ENCODE measurements at regions not wholly inside any gene's neighbourhood (a gene's known extent, or its start where the extent isn't known, plus 50 kb on each side); places are given as distances from the start of the nearest gene placed in this dataset.
"Not testable (repeated sequence)": the region's sequence is repeated elsewhere in the genome, so short reads cannot be mapped to it uniquely, and the experiment has no call there.

DNA sequence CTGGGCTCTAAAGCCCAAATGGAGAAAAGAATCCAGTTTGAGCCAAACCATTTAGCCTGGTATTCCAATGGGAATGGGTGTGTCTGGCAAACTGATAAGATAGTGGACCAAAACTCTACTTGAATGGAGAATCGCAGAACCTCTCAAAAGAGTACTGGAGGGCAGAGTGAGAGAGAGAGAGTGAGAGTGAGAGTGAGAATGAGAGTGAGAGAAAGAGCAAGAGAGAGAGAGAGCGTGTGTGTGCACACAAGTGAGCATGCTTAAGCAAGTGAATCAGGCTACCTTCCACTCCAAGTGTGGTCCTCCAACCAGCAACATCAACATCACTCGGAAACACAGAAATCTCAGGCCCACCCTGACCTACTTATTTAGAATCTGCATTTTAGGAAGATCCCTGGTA lies 58.8 kb downstream of the UQCRFS1 start:
- intact Hi-C loops (cut with DNase I), result no loop called here

DNA sequence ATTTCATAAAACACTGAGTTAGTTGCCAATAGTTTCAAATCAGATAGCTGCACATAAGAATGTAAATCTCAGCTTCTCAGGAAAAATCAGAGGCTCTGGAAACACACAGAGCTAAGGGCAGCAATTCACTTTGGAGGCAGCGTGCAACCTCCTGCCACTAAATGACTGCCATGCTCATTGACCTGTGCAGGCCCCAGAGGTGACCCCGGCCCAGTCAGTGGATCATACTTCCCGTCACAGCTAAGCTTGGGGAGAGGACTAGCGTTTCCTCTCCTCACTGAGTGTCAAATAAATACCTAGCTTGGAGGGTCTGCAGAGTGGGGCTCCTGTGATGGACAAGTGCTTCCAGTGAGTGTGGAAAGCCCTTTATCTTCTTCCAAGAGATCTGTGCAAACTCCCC lies 67.2 kb downstream of the UQCRFS1 start:
- Histone ChIP-seq H3K4me3 (no peak overlapping the region), H3K4me1 (no peaks in the 10 kb centered on the region), H3K27ac (no peak overlapping the region), H3K9me3 (peaks cover 0 to 8% (median 0%) of the 10 kb centered on the region in 3 donors), H3K36me3 (replicated peaks in 1 of 2; ENCODE audit: insufficient read depth in 1 of 2, low read depth in 2 of 2) (no peaks in the 10 kb centered on the region), H3K27me3 (no peaks in the 10 kb centered on the region)
- ATAC-seq (no peak), DNase-seq (no peak)
- 55 to 61% methylated on average over 4 of the region's 4 CpGs for WGBS, 2 donors
- no peak for TF ChIP-seq CTCF (IDR thresholded peaks at IDR 0.05)
- TF ChIP-seq POLR2A (IDR thresholded peaks at IDR 0.05), result no peak
- intact Hi-C loops (cut with DNase I), result no loop called here

More for the DNA sequence above, 58.8 kb downstream of the UQCRFS1 start:
- DNase-seq (no peak), ATAC-seq (no peak)
- no peak for TF ChIP-seq CTCF (IDR thresholded peaks at IDR 0.05)
- TF ChIP-seq POLR2A (IDR thresholded peaks at IDR 0.05), result no peak
- H3K27me3 ChIP-seq, result no peaks in the 10 kb centered on the region
- H3K27ac ChIP-seq, result no peak overlapping the region
- no peaks in the 10 kb centered on the region for H3K4me1 ChIP-seq
- H3K36me3 ChIP-seq (replicated peaks in 1 of 2; ENCODE audit: insufficient read depth in 1 of 2, low read depth in 2 of 2), result no peaks in the 10 kb centered on the region
- WGBS, 2 donors, result 48 to 77% methylated on average over 3 of the region's 3 CpGs
- no peaks in the 10 kb centered on the region for H3K9me3 ChIP-seq
- no peak overlapping the region for H3K4me3 ChIP-seq

- intact Hi-C loops (cut with DNase I), result no loop called here
- Histone ChIP-seq H3K27me3 (no peaks in the 10 kb centered on the region), H3K9me3 (peaks cover 0 to 27% (median 0%) of the 10 kb centered on the region in 3 donors), H3K36me3 (replicated peaks in 1 of 2; ENCODE audit: insufficient read depth in 1 of 2, low read depth in 2 of 2) (no peaks in the 10 kb centered on the region), H3K4me1 (no peaks in the 10 kb centered on the region), H3K4me3 (no peak overlapping the region), H3K27ac (no peak overlapping the region)
- no peak for DNase-seq
- 76 to 85% methylated on average over 4 of the region's 4 CpGs for WGBS, 2 donors
- TF ChIP-seq CTCF (IDR thresholded peaks at IDR 0.05), result no peak
- no peak for TF ChIP-seq POLR2A (IDR thresholded peaks at IDR 0.05)
- ATAC-seq, result no peak
Measured at GRCh38 chr19:29143183-29143582, 69.8 kb downstream of the UQCRFS1 start.

DNA sequence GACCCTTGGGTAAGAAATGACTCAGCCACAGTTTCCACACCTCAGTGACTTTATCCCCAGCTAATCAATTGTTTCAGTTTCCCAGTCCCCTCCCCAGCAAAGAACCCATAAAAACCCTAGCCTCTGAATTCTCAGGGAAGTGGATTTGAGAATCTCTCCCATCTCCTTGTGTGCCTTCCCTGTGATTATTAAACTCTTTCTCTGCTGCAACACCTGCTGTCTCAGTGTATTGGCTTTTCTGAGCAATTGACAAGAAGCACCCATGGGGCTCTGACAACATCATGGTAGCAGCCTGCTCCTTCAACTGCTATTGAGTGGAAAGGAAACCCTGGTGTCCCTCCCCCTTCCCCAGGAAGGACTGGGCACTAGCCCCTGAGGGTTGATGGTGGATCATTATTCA lies 73.7 kb downstream of the UQCRFS1 start:
- H3K9me3 ChIP-seq, result peaks cover 0 to 27% (median 0%) of the 10 kb centered on the region in 3 donors
- TF ChIP-seq CTCF (IDR thresholded peaks at IDR 0.05), result no peak
- no peak for TF ChIP-seq POLR2A (IDR thresholded peaks at IDR 0.05)
- H3K4me3 ChIP-seq, result no peak overlapping the region
- ATAC-seq, result no peak
- intact Hi-C loops (cut with DNase I), result no loop called here
- no peak for DNase-seq
- H3K36me3 ChIP-seq (replicated peaks in 1 of 2; ENCODE audit: insufficient read depth in 1 of 2, low read depth in 2 of 2), result no peaks in the 10 kb centered on the region
- H3K4me1 ChIP-seq, result no peaks in the 10 kb centered on the region
- no peaks in the 10 kb centered on the region for H3K27me3 ChIP-seq
- no peak overlapping the region for H3K27ac ChIP-seq

DNA sequence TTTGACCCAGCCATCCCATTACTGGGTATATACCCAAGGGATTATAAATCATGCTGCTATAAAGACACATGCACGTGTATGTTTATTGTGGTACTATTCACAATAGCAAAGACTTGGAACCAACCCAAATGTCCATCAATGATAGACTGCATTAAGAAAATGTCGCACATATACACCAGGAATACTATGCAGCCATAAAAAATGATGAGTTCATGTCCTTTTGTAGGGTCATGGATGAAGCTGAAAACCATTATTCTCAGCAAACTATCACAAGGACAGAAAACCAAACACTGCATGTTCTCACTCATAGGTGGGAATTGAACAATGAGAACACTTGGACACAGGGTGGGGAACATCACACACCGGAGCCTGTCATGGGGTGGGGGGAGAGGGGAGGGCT lies 74.7 kb downstream of the UQCRFS1 start:
- intact Hi-C loops (cut with DNase I); H3K4me1 ChIP-seq: not testable (repeated sequence)

More for the DNA sequence above, 74.7 kb downstream of the UQCRFS1 start:
- not testable (repeated sequence) for H3K36me3 ChIP-seq (replicated peaks in 1 of 2; ENCODE audit: insufficient read depth in 1 of 2, low read depth in 2 of 2); H3K27me3 ChIP-seq; ATAC-seq; H3K27ac ChIP-seq; H3K4me3 ChIP-seq; DNase-seq
- 77 to 87% methylated on average over 3 of the region's 3 CpGs for WGBS, 2 donors
- H3K9me3 ChIP-seq, result peaks cover 0 to 27% (median 0%) of the 10 kb centered on the region in 3 donors
